ENCODE measurements at regions not wholly inside any gene's neighbourhood (a gene's known extent, or its start where the extent isn't known, plus 50 kb on each side); places are given as distances from the start of the nearest gene placed in this dataset.

DNA sequence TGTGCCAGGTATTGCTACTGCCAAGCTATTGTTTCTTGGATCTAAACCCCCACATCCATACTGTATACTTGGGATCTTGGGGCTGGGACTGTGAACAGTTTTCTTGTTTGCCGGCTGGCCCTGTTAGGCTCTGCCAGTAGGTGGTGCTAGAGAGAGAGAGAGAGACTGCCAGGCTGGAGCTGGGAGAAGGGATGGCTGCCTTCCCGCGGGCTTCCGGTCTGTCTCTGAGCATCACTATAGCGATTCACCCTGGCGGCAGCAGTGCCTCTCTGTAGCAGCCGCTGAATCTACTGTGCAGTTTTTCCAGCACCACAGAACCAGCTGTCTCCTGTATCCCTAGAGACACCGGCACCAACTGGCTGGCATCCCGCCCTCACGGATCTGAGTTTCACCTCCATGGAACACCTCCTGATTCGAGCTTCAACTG is 201.2 kb downstream of the UTP18 start:
- H3K4me3 ChIP-seq (ENCODE audit: low read length, poor library complexity, severe bottlenecking): no peak overlapping the region
- no peaks in the 10 kb centered on the region for H3K36me3 ChIP-seq (ENCODE audit: insufficient read depth, low read length)
- no peaks in the 10 kb centered on the region for H3K79me2 ChIP-seq (ENCODE audit: insufficient read depth, low read length)
- no peak overlapping the region for H3K9ac ChIP-seq (ENCODE audit: low read depth, low read length, poor library complexity, severe bottlenecking)
- H3K27me3 ChIP-seq (ENCODE audit: insufficient read depth, low read length, poor library complexity, severe bottlenecking): no peaks in the 10 kb centered on the region
- no peak overlapping the region for H3K4me2 ChIP-seq (ENCODE audit: low read depth, low read length, poor library complexity, severe bottlenecking)
- peak overlapping the region; percentile 22; the same call in 1 of the 2 replicates for H2AFZ ChIP-seq (ENCODE audit: low read length)
- H3F3A ChIP-seq (ENCODE audit: low read depth): no peaks in the 10 kb centered on the region
- no peak for TF ChIP-seq EZH2phosphoT487 (IDR thresholded peaks at IDR 0.05; ENCODE audit: borderline replicate concordance)
- TF ChIP-seq, protein P1, sequence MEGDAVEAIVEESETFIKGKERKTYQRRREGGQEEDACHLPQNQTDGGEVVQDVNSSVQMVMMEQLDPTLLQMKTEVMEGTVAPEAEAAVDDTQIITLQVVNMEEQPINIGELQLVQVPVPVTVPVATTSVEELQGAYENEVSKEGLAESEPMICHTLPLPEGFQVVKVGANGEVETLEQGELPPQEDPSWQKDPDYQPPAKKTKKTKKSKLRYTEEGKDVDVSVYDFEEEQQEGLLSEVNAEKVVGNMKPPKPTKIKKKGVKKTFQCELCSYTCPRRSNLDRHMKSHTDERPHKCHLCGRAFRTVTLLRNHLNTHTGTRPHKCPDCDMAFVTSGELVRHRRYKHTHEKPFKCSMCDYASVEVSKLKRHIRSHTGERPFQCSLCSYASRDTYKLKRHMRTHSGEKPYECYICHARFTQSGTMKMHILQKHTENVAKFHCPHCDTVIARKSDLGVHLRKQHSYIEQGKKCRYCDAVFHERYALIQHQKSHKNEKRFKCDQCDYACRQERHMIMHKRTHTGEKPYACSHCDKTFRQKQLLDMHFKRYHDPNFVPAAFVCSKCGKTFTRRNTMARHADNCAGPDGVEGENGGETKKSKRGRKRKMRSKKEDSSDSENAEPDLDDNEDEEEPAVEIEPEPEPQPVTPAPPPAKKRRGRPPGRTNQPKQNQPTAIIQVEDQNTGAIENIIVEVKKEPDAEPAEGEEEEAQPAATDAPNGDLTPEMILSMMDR (conservative IDR thresholded peaks at IDR 0.05; ENCODE audit: low read length): peak; percentile 95
- H4K20me1 ChIP-seq (ENCODE audit: insufficient read depth, low read length, poor library complexity, severe bottlenecking): no peaks in the 10 kb centered on the region
- no peaks in the 10 kb centered on the region for H3K9me2 ChIP-seq (replicated peaks; ENCODE audit: low read depth, low read length)
- peaks cover 5% of the 10 kb centered on the region for H3K4me1 ChIP-seq (ENCODE audit: insufficient read depth, low read length, poor library complexity, severe bottlenecking)
- H3K9me3 ChIP-seq (ENCODE audit: insufficient read depth, low read depth, low read length): no peaks in the 10 kb centered on the region

DNA sequence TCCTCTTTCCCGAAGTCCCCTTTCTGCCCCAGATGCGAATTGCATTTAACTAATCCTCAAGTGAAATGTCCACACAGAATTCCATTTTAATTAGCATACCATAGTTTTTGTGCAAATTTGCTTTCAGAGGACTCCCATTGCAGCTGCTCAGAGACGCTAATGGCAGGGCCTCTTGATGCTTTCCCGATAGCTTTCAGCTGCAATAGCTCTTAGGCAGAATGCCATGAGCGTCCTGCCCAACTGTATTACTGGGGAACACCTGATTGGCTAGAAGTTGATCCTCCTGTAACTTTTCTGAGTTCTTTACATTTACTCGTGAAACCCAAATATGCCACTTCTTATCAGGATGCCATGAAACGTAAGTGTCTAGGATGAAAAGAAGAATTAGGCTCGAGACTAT is 203.0 kb downstream of the UTP18 start:
- no peaks in the 10 kb centered on the region for H3K9me3 ChIP-seq (ENCODE audit: insufficient read depth, low read depth, low read length)
- no peaks in the 10 kb centered on the region for H3K4me1 ChIP-seq (ENCODE audit: insufficient read depth, low read length, poor library complexity, severe bottlenecking)
- no peak overlapping the region for H3K4me2 ChIP-seq (ENCODE audit: low read depth, low read length, poor library complexity, severe bottlenecking)
- H3K4me3 ChIP-seq (ENCODE audit: low read length, poor library complexity, severe bottlenecking): no peak overlapping the region
- no peaks in the 10 kb centered on the region for H4K20me1 ChIP-seq (ENCODE audit: insufficient read depth, low read length, poor library complexity, severe bottlenecking)
- H3F3A ChIP-seq (ENCODE audit: low read depth): no peaks in the 10 kb centered on the region
- H3K27me3 ChIP-seq (ENCODE audit: insufficient read depth, low read length, poor library complexity, severe bottlenecking): no peaks in the 10 kb centered on the region
- no peak overlapping the region for H2AFZ ChIP-seq (ENCODE audit: low read length)
- no peak overlapping the region for H3K9ac ChIP-seq (ENCODE audit: low read depth, low read length, poor library complexity, severe bottlenecking)
- TF ChIP-seq EZH2phosphoT487 (IDR thresholded peaks at IDR 0.05; ENCODE audit: borderline replicate concordance): no peak
- TF ChIP-seq, protein P1 (conservative IDR thresholded peaks at IDR 0.05; ENCODE audit: low read length): no peak
- no peaks in the 10 kb centered on the region for H3K9me2 ChIP-seq (replicated peaks; ENCODE audit: low read depth, low read length)
- H3K79me2 ChIP-seq (ENCODE audit: insufficient read depth, low read length): no peaks in the 10 kb centered on the region
- H3K36me3 ChIP-seq (ENCODE audit: insufficient read depth, low read length): no peaks in the 10 kb centered on the region

DNA sequence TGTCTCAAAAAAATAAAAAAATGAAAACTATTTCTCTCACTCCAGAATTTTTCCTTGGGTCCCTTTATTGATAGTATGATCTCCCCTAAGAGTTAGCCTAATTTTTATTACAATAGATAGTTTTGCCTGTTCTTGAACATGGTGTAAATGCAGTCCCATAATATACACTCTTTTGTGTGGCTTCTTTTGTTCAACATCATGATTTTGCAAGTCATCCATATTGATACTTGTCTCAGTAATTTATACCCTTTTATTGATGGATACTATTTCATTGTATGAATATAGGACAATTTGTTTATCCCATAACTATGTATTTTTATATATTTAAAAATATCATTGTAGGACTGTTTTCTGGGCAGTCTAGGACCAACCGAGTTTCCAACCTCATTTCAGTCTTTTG is 207.0 kb downstream of the UTP18 start:
- Histone ChIP-seq H3K9me3 (ENCODE audit: insufficient read depth, low read depth, low read length) (no peaks in the 10 kb centered on the region), H3K4me2 (ENCODE audit: low read depth, low read length, poor library complexity, severe bottlenecking) (no peak overlapping the region), H3K27me3 (ENCODE audit: insufficient read depth, low read length, poor library complexity, severe bottlenecking) (no peaks in the 10 kb centered on the region), H3K4me3 (ENCODE audit: low read length, poor library complexity, severe bottlenecking) (no peak overlapping the region), H3K4me1 (ENCODE audit: insufficient read depth, low read length, poor library complexity, severe bottlenecking) (no peaks in the 10 kb centered on the region), H3K9me2 (replicated peaks; ENCODE audit: low read depth, low read length) (no peaks in the 10 kb centered on the region), H3F3A (ENCODE audit: low read depth) (no peaks in the 10 kb centered on the region), H4K20me1 (ENCODE audit: insufficient read depth, low read length, poor library complexity, severe bottlenecking) (no peaks in the 10 kb centered on the region), H3K79me2 (ENCODE audit: insufficient read depth, low read length) (no peaks in the 10 kb centered on the region), H2AFZ (ENCODE audit: low read length) (no peak overlapping the region), H3K9ac (ENCODE audit: low read depth, low read length, poor library complexity, severe bottlenecking) (no peak overlapping the region), H3K36me3 (ENCODE audit: insufficient read depth, low read length) (no peaks in the 10 kb centered on the region)
- no peak for TF ChIP-seq EZH2phosphoT487 (IDR thresholded peaks at IDR 0.05; ENCODE audit: borderline replicate concordance)
- TF ChIP-seq, protein P1 (conservative IDR thresholded peaks at IDR 0.05; ENCODE audit: low read length): no peak
